ENCODE measurements at regions not wholly inside any gene's neighbourhood (a gene's known extent, or its start where the extent isn't known, plus 50 kb on each side); places are given as distances from the start of the nearest gene placed in this dataset.
"Not testable (repeated sequence)": the region's sequence is repeated elsewhere in the genome, so short reads cannot be mapped to it uniquely, and the experiment has no call there.

DNA sequence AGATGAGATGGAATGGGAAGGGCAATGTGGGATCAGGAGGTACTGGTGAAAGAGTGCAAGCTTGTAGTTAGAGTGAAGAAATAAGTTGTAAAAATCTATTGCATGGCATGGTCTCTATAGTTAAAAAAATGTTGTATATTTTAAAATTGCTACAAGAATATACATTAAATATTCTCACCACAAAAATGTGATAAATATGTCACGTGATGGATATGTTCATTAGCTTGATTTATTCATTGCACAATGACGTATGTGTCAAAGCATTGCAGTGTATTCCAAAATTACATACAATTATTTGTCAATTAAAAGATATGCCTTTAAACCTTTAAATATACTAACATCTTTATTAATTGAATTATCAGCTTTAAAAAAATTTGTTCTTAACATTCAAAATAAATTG is 1607.1 kb downstream of the REEP3 start:
- H3K4me3 ChIP-seq (ENCODE audit: low read length), result no peak overlapping the region
- TF ChIP-seq ZNF274 (IDR thresholded peaks at IDR 0.05; ENCODE audit: low read depth, low read length), result no peak

DNA sequence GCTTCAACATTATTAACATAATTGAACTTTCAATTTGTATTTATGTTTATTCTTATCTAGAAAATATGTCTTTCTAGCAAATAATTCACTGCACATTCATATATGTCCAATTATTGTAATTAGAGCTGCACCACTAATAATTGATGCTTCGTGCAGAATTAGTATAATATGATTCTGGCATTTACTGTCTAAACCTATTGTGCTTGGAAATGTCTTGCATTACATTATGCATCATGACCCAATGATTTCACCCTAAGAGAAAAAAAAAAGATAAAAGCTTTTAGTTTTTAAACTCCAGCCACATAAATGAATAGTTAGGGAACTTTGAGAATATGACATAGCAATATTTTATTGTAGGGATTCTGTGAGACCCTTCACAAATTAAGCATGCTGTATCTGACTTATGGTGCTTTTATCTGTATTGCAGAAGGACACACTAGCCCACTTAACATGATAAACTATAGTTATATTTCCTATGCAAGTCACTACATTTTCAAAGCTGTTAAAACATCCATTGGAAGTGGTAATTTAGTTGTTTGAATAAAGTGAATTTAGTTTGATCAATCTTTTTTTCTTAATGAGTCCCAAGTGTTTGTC is 1609.1 kb downstream of the REEP3 start:
- H3K4me3 ChIP-seq (ENCODE audit: low read length), result no peak overlapping the region
- TF ChIP-seq ZNF274 (IDR thresholded peaks at IDR 0.05; ENCODE audit: low read depth, low read length), result no peak

DNA sequence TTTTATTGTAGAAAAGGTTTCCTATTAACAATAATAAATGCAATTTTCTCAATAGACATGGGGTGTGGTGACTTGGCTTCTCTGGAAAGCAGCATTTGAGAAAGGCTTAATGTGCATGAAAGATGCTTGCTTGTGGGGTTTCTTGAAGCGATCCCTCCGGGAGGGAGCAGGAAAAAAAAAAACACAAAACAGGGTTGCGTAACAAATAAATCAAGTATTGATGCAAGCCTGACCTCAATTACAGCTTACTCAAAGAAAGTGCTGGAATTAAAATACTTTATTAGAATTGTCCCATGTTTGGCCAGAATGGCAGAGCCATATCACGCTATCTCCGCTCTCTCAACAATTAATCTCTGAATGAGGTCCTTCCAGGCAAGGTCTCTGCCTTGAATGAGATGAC is 1612.5 kb downstream of the REEP3 start:
- no peak for TF ChIP-seq ZNF274 (IDR thresholded peaks at IDR 0.05; ENCODE audit: low read depth, low read length)
- H3K4me3 ChIP-seq (ENCODE audit: low read length), result no peak overlapping the region

DNA sequence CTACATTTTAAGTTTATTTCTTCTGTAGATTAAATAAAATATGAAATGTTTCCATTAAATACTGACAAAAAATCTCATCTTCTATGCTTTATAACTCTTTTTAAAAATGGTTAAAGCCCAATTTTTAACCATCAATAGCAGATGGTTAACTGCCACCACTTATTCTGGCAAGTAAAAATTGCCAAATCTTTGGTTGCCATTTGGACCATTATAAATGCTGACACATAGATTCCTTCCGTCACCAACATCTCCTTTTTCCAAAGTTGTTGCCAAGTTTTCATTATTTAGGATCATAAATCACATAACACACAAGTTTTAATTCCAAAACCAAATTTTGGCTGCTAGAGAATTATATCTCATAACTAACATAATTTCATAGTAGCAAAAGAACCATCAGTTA is 1614.3 kb downstream of the REEP3 start:
- TF ChIP-seq ZNF274 (IDR thresholded peaks at IDR 0.05; ENCODE audit: low read depth, low read length), result no peak
- H3K4me3 ChIP-seq (ENCODE audit: low read length), result no peak overlapping the region

DNA sequence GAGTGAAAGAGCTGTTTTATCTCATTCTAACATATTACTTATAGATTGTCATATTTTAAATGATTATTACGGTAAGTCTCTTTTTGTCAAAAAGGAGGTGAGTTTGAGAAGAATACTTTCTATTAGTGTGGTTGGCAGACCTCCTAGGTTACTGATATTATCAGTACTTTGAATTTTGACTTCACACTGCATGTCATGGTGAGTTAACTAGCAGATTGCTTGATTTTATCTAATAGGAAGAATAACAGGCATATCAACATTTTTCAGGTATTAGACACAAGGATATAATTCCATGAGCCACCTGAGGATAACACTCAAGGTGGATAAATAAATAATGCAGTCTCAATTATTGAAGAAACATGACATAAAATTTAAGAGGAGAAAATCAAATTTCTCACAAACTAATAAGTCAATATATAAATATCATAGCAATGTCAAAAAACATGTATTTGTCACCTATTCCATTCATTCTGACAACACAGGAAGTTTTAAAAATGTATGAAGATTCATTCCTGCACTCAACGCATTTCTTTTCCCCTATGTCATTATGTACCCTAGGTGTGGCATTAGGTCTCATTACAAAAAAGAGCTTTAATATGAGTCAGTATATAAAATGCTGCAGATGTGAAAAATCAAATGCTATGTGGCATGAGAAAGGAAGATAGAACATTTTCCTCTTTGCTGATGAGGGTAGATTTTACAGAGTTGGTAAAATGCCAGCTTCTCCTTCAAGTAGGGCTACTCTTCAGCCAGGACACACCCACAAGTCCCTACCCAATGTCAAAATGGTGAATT is 1621.6 kb downstream of the REEP3 start:
- H3K4me3 ChIP-seq (ENCODE audit: low read length), result no peak overlapping the region
- no peak for TF ChIP-seq ZNF274 (IDR thresholded peaks at IDR 0.05; ENCODE audit: low read depth, low read length)

DNA sequence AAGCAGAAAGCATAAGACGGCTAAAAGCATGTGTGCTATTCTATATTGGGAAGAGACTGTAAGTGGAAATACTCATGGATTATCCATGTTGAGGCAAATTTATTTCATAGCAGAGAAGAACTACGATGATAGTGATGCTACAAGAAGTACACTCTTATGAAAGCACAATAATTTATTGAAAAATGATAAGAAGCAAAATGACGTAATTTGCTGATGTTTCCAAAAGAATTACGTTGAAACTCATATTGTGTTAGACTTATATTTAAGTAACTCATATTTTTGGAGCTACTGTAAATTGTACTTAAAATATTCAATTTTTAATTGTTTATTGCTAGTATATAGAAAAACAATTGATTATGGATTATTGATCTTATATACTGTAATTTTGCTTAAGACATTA is 1622.5 kb downstream of the REEP3 start:
- no peak overlapping the region for H3K4me3 ChIP-seq (ENCODE audit: low read length)
- TF ChIP-seq ZNF274 (IDR thresholded peaks at IDR 0.05; ENCODE audit: low read depth, low read length), result no peak

DNA sequence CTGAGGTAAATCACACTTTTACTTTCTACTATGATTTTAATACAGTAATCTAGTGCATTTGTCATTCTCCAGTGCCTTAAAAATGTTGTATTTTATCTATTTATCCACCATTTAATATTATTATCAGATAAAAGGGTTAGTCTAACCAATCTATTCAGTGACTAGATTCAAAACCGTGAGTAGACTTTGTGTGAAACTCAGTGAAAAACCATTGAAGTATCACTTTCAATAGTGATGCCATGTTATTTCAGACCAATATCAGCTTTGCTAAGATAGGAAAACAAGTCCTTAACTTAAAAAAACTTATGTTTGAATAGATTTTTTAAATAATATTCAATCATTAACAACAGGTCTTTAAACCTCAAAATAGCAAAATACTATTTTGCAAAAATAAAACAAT is 1628.7 kb downstream of the REEP3 start:
- no peak overlapping the region for H3K4me3 ChIP-seq (ENCODE audit: low read length)
- no peak for TF ChIP-seq ZNF274 (IDR thresholded peaks at IDR 0.05; ENCODE audit: low read depth, low read length)

DNA sequence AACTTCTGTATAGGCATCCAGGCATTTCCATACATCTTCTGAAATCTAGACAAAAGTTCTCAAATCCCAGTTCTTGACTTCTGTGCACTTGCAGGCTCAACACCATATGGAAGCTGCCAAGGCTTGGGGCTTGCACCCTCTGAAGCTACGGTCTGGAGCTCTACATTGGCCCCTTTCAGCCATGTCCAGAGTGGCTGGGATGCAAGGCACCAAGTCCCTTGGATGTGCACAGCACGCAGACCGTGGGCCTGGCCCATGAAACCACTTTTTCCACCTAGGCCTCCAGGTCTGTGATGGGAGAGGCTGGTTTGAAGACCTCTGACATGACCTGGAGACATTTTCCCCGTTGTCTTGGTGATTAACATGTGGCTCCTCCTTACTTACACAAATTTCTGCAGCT is 1645.1 kb downstream of the REEP3 start:
- no peak for TF ChIP-seq ZNF274 (IDR thresholded peaks at IDR 0.05; ENCODE audit: low read depth, low read length)
- H3K4me3 ChIP-seq (ENCODE audit: low read length), result no peak overlapping the region

DNA sequence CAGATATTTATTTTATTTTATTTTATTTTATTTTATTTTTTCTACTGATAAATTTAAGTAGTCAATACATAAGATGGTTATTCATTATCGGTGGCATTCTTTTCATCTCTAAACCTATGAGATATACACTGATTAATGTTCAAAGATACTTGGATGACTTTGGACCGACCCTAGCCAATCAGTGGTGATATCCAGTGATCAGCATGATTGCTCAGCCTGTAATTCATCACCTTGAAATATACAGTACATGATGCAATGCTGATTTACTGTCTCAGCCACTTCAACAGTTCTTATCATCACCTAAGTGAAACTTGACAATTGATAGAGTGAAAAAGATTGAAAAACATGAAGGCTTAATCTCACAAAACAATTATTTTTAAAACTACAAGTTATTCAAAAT is 1651.0 kb downstream of the REEP3 start:
- no peak for TF ChIP-seq ZNF274 (IDR thresholded peaks at IDR 0.05; ENCODE audit: low read depth, low read length)
- no peak overlapping the region for H3K4me3 ChIP-seq (ENCODE audit: low read length)

DNA sequence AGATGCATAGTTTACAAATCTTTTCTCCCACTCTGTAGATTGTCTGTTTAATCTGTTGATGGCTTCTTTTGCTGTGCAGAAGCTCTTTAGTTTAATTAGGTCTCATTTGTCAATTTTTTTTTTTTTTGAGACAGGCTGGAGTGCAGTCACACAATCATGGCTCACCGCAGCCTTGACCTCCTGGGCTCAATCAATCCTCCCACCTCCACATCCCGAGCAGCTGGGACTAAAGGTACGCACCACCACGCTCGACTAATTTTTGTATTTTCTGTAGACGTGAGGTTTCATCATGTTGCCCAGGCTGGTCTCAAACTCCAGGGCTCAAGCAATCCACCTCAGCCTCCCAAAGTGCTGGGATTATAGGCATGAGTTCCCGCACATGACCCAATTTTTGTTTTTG is 1655.8 kb downstream of the REEP3 start:
- no peak overlapping the region for H3K4me3 ChIP-seq (ENCODE audit: low read length)
- TF ChIP-seq ZNF274 (IDR thresholded peaks at IDR 0.05; ENCODE audit: low read depth, low read length), result no peak

DNA sequence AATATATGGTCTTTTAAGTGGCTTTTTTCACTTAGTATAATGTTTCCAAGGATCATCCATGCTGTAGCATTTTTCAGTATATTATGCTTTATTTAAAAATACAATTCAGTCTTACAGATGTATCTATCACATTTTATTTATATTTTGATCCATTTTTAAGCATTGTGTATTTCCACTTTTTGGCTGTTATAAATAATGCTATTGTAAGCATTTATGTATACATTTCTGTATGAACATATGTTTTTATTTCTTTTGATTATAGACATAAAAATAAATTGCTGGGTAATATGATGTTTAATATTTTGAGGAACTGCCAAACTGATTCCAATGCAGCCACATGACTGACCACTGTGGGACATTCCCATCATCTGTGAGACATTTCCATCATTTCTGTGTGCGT is 1662.0 kb downstream of the REEP3 start:
- H3K4me3 ChIP-seq (ENCODE audit: low read length), result no peak overlapping the region
- no peak for TF ChIP-seq ZNF274 (IDR thresholded peaks at IDR 0.05; ENCODE audit: low read depth, low read length)

DNA sequence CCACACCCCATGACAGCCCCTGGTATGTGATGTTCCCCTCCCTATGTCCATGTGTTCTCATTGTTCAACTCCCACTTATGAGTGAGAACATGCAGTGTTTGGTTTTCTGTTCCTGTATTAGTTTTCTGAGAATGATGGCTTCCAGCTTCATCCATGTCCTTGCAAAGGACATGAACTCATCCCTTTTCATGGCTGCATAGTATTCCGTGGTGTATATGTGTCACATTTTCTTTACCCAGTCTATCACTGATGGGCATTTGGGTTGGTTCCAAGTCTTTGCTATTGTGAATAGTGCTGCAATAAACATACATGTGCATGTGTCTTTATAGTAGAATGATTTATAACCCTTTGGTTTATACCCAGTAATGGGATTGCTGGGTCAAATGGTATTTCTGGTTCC is 1665.5 kb downstream of the REEP3 start:
- not testable (repeated sequence) for H3K4me3 ChIP-seq (ENCODE audit: low read length)

DNA sequence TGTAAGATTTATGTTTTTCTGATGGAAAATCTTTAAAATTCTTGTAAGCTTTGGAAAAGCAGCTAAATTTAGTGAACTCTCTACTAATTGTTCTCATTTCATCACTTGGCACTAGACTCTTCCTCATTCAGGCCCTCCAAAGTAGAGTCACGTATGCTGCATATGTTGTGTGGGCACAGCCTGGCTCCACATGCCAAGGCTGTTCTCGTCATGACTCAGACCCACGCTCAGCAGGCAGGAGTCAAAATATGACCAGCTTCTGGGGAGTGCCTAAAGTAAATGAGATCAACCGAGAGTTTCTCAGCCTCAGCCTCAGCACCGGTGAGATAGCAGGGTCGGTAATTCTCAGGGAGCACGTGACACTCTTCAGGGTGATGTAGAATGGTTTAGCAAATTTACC is 1672.9 kb downstream of the REEP3 start:
- TF ChIP-seq ZNF274 (IDR thresholded peaks at IDR 0.05; ENCODE audit: low read depth, low read length), result no peak
- no peak overlapping the region for H3K4me3 ChIP-seq (ENCODE audit: low read length)

DNA sequence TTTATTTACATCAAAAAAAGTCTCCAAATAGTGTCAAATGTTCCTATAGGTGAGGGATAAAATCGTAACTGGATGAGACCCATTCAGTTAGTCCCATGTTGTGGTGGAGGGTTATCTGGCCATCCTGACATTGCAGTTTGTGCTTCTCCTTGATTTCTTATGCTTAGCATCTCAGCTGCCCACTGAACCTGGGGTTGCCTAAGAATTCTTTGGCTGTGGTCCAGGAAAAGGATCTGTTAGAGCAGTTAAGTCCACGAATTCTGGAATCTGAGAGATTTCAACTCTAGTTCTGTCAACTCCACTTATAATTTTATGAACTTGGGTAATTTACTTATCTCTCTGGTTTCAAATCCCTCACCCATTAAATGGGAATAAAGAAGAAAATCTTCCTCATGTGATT is 1673.4 kb downstream of the REEP3 start:
- no peak for TF ChIP-seq ZNF274 (IDR thresholded peaks at IDR 0.05; ENCODE audit: low read depth, low read length)
- no peak overlapping the region for H3K4me3 ChIP-seq (ENCODE audit: low read length)

DNA sequence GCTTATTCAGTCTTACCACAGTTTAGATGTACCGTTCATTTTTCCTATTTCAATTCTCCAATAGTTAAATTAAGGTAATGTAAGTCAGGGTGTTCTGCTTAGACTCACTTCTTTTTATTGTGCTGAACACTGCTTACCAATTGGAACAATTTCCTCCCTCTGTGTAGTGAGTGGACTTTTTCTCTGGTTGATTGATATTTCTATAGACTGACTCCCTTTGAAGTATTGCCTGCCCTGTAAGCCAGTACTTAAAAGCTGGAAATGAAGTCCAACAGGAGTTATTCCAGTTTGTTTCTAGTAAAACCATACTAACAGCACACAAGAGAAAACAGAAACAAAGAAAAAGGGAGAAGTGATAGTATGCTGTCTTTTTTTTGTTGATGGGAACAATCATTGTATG is 1674.9 kb downstream of the REEP3 start:
- no peak overlapping the region for H3K4me3 ChIP-seq (ENCODE audit: low read length)
- no peak for TF ChIP-seq ZNF274 (IDR thresholded peaks at IDR 0.05; ENCODE audit: low read depth, low read length)

DNA sequence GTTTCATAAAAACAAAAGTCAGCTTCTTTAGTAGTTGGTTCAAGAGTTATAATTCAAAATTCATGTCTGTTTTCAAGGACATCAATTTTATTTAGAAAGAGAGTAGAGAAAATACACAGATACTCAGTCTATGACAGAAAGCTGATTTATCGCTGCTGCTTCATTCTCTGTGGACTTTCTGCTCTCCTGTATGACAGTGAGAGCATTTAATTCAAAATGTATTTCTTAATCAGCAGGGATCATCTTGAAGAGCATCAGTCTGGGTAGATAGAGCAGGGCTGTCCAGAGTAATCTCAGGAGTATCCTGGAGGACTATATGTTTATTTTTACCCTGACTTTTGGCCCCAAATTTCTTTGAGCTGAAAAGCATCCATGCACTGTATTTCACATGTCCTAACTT is 1676.7 kb downstream of the REEP3 start:
- TF ChIP-seq ZNF274 (IDR thresholded peaks at IDR 0.05; ENCODE audit: low read depth, low read length), result no peak
- no peak overlapping the region for H3K4me3 ChIP-seq (ENCODE audit: low read length)

Data from GM08714 (cell line).